MG63 (cell line): ENCODE measurements at regions not wholly inside any gene's neighbourhood (a gene's known extent, or its start where the extent isn't known, plus 50 kb on each side); places are given as distances from the start of the nearest gene placed in this dataset.

Experiments used
- DNase-seq: peaks from one replicate; pipeline ENCODE4 v3.0.0-alpha.2; 2020
- H3K27me3 ChIP-seq: fragments of 250-450 bp; sonication (Bioruptor Pico); 2 replicates; pipeline ENCODE4 v1.5.1; 2020; ENCODE audit warnings: mild to moderate bottlenecking, moderate library complexity
- H3K36me3 ChIP-seq: fragments of 250-450 bp; sonication (Bioruptor Pico); 2 replicates; pipeline ENCODE4 v1.5.1; 2020; ENCODE audit warnings: mild to moderate bottlenecking, moderate library complexity
- H3K4me3 ChIP-seq: fragments of 250-450 bp; sonication (Bioruptor Pico); 2 replicates; pipeline ENCODE4 v1.5.1; 2020; ENCODE audit warnings: mild to moderate bottlenecking, moderate library complexity
- H3K9me3 ChIP-seq: fragments of 250-450 bp; sonication (Bioruptor Pico); 2 replicates; pipeline ENCODE4 v1.5.1; 2020; ENCODE audit warnings: mild to moderate bottlenecking, moderate library complexity

DNA sequence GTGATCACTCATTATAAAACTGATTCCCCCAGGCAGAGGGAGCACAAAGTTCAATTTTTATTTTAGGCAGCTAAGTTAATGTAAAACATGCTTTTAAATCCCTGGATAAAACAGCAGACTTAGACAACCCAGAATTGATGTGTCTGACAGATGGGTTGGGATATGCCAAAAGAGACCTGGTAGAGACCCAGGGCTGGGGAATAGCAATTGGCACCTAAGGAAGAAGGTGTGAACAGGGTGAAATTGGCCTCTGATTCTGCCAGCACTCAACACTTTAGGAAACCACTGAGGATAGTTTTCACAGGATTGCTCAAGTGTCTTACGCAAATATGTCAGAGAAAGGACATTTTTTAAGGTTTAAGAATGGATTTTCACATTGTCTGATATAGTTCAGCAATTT, 938.2 kb upstream of the CDH8 start:
- H3K36me3 ChIP-seq: no peaks in the 10 kb centered on the region
- no peaks in the 10 kb centered on the region for H3K27me3 ChIP-seq
- H3K9me3 ChIP-seq: no peaks in the 10 kb centered on the region
- no peak overlapping the region for H3K4me3 ChIP-seq
- DNase-seq: no peak

- no peaks in the 10 kb centered on the region for H3K27me3 ChIP-seq
- DNase-seq: no peak
- no peak overlapping the region for H3K4me3 ChIP-seq
- no peaks in the 10 kb centered on the region for H3K9me3 ChIP-seq
- H3K36me3 ChIP-seq: no peaks in the 10 kb centered on the region
These were observed 934.6 kb upstream of the CDH8 start for GRCh38 chr16:62970851-62971250.

- Histone ChIP-seq H3K9me3 (no peaks in the 10 kb centered on the region), H3K4me3 (no peak overlapping the region), H3K27me3 (no peaks in the 10 kb centered on the region), H3K36me3 (no peaks in the 10 kb centered on the region)
- no peak for DNase-seq
These were observed 933.6 kb upstream of the CDH8 start for GRCh38 chr16:62969711-62970318.

GRCh38 chr16:62967611-62968010, 931.4 kb upstream of the CDH8 start:
- H3K36me3 ChIP-seq: no peaks in the 10 kb centered on the region
- no peaks in the 10 kb centered on the region for H3K27me3 ChIP-seq
- no peak overlapping the region for H3K4me3 ChIP-seq
- H3K9me3 ChIP-seq: no peaks in the 10 kb centered on the region
- DNase-seq: no peak

DNA sequence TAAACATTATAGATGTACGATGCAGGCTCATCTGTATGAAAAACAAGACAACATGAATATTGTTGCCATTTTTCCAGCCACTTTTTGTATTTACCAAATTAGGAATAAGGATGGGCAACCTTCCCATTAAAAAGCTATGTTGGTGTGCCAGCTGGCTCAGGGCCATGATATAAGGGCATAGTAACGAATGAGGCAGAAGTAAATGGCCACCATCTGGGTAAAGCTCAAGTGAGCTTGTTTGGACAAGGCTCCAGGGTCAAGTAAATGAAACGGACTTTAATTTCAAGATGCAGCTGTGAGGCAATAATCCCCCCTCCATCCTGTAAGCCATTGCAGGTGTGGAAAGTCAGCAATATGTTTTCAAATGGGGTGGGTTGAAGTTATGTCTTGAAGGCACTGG, 930.9 kb upstream of the CDH8 start:
- Histone ChIP-seq H3K4me3 (no peak overlapping the region), H3K36me3 (no peaks in the 10 kb centered on the region), H3K27me3 (no peaks in the 10 kb centered on the region), H3K9me3 (no peaks in the 10 kb centered on the region)
- no peak for DNase-seq

DNA sequence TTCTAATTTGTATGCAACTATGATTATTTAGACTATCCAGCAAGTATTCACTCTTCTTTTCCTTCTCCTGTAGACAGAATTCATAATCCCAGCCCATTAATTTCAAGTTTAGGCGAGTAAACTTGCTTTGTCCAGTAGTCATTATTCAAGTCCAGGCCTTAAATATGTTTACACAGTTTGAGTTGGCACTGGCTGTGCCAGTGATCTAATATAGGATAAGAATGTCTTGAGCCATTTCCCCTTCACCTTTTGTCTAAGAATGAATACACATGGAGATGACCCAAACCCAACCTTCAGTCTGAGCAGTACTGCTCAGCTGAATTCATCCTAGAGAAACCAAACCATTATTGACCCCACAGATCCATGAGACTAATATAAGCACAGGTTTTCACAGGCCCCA, 930.4 kb upstream of the CDH8 start:
- no peak for DNase-seq
- H3K9me3 ChIP-seq: no peaks in the 10 kb centered on the region
- no peak overlapping the region for H3K4me3 ChIP-seq
- H3K27me3 ChIP-seq: no peaks in the 10 kb centered on the region
- no peaks in the 10 kb centered on the region for H3K36me3 ChIP-seq

DNA sequence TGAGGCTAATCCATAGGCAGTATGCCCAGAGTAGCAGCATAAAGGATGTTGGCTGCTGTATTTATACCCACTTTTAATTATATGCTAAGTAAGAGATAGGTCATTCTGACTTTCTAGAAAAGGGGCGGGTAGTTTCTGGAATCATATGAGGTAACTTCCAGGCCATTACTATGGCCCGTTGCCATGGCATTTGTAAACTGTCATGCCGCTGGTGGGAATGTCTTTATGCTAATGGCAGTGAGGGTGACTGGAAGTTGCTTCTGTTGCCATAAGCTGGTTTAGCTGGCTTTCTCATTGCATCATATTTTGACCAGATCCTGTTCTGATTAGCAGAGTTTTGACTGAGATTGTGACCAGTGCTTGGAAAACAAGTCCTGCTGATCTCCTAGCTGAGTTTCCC, 929.6 kb upstream of the CDH8 start:
- no peak overlapping the region for H3K4me3 ChIP-seq
- H3K27me3 ChIP-seq: no peaks in the 10 kb centered on the region
- H3K36me3 ChIP-seq: no peaks in the 10 kb centered on the region
- DNase-seq: no peak
- no peaks in the 10 kb centered on the region for H3K9me3 ChIP-seq

DNA sequence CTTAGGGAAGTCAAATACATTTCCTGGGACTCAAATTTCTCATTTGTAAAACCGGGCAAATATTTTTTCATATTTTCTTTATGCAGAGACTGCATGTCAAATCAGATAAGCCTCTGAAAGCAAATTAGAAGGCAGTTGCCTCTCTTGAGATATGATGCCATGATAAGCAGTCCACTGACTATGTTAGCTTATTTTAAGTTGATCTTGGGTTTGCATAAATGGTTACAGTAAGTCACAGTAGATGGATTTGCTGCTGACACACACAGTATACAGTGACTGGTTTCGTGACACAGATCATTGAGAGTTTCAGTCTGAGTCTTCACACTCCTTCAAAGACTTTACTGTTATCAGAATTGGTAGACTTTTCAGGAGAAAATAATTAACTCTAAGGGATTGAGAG, 927.6 kb upstream of the CDH8 start:
- Histone ChIP-seq H3K9me3 (no peaks in the 10 kb centered on the region), H3K36me3 (no peaks in the 10 kb centered on the region), H3K4me3 (no peak overlapping the region), H3K27me3 (no peaks in the 10 kb centered on the region)
- no peak for DNase-seq

DNA sequence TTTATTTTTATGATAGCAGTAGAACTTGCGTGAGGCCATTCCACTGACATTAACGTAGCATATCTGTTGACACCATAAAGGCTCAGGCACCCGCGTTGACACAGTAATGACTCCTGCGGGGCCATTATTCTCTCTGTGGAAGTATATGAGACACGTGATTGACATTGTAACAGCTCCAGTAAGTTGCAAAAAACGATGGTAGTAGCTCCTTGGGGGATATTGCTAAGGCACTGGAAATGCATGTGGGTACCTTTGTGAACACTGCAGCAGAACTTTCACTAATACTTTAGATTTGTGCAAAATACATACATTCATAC, 918.8 kb upstream of the CDH8 start:
- Histone ChIP-seq H3K27me3 (no peaks in the 10 kb centered on the region), H3K9me3 (no peaks in the 10 kb centered on the region), H3K36me3 (no peaks in the 10 kb centered on the region), H3K4me3 (no peak overlapping the region)
- DNase-seq: no peak

- Histone ChIP-seq H3K36me3 (no peaks in the 10 kb centered on the region), H3K27me3 (no peaks in the 10 kb centered on the region), H3K4me3 (no peak overlapping the region), H3K9me3 (no peaks in the 10 kb centered on the region)
- no peak for DNase-seq
These were observed 918.1 kb upstream of the CDH8 start for GRCh38 chr16:62954144-62955032.

DNA sequence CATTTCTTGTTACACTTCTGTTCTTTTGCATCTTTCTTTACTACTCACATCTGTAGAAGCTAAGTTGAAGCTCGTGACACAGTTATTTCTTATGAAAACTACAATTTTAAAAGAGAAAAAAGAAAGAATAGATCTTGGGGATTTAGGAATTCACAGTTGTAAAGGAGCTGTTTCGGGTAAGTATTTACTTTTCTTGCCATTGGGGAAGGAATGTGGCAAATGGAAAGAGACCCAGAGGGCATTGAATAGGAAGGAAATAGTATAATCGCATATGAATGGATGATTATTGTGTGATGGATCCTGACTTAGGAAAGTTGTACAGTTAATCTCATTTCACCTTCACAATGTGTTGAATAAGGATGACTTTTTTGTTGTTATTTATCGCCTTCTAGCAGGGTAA, 914.1 kb upstream of the CDH8 start:
- Histone ChIP-seq H3K9me3 (no peaks in the 10 kb centered on the region), H3K27me3 (no peaks in the 10 kb centered on the region), H3K36me3 (no peaks in the 10 kb centered on the region), H3K4me3 (no peak overlapping the region)
- DNase-seq: no peak

DNA sequence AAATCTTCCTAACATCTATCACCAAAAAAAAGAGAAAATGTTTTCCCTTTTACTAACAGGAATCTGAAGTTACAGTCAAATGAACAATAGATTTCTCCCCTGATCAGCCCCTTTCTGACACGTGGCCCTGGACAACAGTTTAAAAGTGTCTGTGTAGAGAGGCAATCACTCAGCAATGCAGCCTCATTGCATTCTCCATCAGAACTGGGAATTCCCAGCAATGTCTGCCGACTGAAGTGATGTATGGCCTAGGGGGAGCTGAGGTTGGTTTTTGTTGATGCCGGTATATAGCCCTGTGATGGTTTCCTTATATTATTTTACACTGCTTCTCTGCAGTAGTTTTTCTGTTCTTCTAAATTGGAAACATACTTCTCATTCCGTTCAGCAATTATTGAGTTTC, 904.3 kb upstream of the CDH8 start:
- Histone ChIP-seq H3K27me3 (no peaks in the 10 kb centered on the region), H3K9me3 (no peaks in the 10 kb centered on the region), H3K36me3 (no peaks in the 10 kb centered on the region), H3K4me3 (no peak overlapping the region)
- DNase-seq: no peak

- no peaks in the 10 kb centered on the region for H3K36me3 ChIP-seq
- DNase-seq: no peak
- no peaks in the 10 kb centered on the region for H3K27me3 ChIP-seq
- H3K9me3 ChIP-seq: no peaks in the 10 kb centered on the region
- no peak overlapping the region for H3K4me3 ChIP-seq
These were observed 903.4 kb upstream of the CDH8 start for GRCh38 chr16:62939687-62940086.

GRCh38 chr16:62933929-62934328, 897.7 kb upstream of the CDH8 start:
- Histone ChIP-seq H3K9me3 (no peaks in the 10 kb centered on the region), H3K36me3 (no peaks in the 10 kb centered on the region), H3K27me3 (no peaks in the 10 kb centered on the region), H3K4me3 (no peak overlapping the region)
- no peak for DNase-seq

DNA sequence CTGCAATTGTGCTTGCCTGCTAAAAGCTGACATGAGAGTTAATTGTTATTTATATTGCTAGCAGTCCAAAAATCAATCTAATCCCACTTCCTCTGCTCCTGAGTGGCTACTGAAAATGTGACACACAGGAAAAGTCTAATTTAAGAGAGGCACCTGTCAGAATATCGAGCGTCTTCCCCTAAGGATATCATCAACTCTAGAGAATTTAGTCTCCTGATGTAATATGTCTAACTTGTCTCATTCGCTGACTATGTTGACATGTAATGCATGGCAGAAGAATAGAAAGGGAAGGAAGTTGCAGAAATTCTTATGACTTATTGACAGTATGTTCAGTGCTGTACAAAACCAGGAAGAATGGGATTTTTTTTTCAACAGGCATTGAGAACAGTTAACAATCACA, 893.4 kb upstream of the CDH8 start:
- H3K27me3 ChIP-seq: no peaks in the 10 kb centered on the region
- H3K36me3 ChIP-seq: no peaks in the 10 kb centered on the region
- H3K9me3 ChIP-seq: no peaks in the 10 kb centered on the region
- DNase-seq: no peak
- H3K4me3 ChIP-seq: no peak overlapping the region

GRCh38 chr16:62927122-62927521, 890.9 kb upstream of the CDH8 start:
- no peak for DNase-seq
- H3K4me3 ChIP-seq: no peak overlapping the region
- no peaks in the 10 kb centered on the region for H3K36me3 ChIP-seq
- no peaks in the 10 kb centered on the region for H3K27me3 ChIP-seq
- no peaks in the 10 kb centered on the region for H3K9me3 ChIP-seq

- Histone ChIP-seq H3K36me3 (no peaks in the 10 kb centered on the region), H3K27me3 (no peaks in the 10 kb centered on the region), H3K9me3 (no peaks in the 10 kb centered on the region), H3K4me3 (no peak overlapping the region)
- DNase-seq: no peak
These were observed 890.0 kb upstream of the CDH8 start for GRCh38 chr16:62926121-62926801.

DNA sequence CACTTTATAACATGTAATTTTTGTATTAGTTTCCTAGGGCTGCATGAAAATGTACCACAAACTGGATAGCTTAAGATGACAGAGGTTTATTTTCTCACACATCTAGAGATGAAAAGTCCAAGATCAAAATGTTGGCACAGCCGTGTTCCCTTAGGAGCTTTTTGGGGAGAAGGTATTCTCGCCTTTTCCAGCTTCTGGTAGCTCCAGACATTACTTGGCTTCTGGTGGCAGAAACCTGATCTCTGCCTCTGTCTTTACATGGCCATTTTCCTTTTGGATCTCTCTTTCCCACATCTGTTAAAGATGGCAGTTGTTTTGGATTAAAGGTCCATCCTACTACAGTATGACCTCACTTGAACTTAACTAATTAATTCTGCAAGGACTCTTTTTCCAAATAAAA, 885.7 kb upstream of the CDH8 start:
- Histone ChIP-seq H3K27me3 (no peaks in the 10 kb centered on the region), H3K9me3 (no peaks in the 10 kb centered on the region), H3K36me3 (no peaks in the 10 kb centered on the region), H3K4me3 (no peak overlapping the region)
- no peak for DNase-seq
